ENCODE measurements at regions not wholly inside any gene's neighbourhood (a gene's known extent, or its start where the extent isn't known, plus 50 kb on each side); places are given as distances from the start of the nearest gene placed in this dataset.

DNA sequence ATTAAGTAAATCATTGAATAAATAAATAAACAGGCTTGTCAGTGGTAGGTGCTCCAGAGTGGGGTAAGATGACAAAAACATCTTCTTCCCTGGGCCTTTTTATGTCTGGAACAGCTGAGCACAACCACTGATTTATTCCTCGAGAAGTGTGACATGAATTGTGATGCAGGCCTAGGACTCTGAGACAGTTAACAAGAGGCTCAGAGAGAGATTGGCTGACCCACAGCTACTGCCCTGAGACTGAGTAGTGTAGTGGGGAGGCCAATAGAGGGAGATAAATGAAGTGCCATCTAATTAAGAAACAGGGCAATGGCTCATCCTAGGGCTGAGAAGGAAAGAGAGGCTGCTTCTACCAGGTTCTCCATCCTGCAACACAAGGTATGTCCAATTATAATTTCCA, 369.3 kb upstream of the TRPC7 start:
- no peak for TF ChIP-seq ZFX (IDR thresholded peaks at IDR 0.05; ENCODE audit: borderline replicate concordance)
- TF ChIP-seq, protein P1, sequence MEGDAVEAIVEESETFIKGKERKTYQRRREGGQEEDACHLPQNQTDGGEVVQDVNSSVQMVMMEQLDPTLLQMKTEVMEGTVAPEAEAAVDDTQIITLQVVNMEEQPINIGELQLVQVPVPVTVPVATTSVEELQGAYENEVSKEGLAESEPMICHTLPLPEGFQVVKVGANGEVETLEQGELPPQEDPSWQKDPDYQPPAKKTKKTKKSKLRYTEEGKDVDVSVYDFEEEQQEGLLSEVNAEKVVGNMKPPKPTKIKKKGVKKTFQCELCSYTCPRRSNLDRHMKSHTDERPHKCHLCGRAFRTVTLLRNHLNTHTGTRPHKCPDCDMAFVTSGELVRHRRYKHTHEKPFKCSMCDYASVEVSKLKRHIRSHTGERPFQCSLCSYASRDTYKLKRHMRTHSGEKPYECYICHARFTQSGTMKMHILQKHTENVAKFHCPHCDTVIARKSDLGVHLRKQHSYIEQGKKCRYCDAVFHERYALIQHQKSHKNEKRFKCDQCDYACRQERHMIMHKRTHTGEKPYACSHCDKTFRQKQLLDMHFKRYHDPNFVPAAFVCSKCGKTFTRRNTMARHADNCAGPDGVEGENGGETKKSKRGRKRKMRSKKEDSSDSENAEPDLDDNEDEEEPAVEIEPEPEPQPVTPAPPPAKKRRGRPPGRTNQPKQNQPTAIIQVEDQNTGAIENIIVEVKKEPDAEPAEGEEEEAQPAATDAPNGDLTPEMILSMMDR (IDR thresholded peaks at IDR 0.05) = no peak
- H3K27ac ChIP-seq = no peak overlapping the region

DNA sequence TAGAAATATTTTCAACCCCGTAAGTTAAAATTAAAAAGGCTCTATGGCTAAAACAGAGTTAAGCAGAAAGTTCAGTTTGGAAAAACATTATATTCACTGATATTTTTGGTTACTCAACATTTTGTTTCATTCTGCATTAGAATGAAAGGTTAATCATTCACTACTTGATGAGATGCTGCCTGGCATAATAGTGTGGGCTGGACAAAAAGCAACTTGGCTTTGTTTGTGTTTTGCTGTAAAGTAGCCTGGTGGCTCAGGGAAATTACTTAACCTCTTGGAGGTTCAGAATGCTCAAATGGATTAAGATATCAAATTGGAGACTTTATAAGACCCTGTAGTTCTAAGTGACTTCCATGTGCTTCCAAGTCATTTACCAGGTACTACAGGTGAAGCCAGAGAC, 367.4 kb upstream of the TRPC7 start:
- no peak overlapping the region for H3K27ac ChIP-seq
- TF ChIP-seq, protein P1 (IDR thresholded peaks at IDR 0.05) = no peak
- no peak for TF ChIP-seq ZFX (IDR thresholded peaks at IDR 0.05; ENCODE audit: borderline replicate concordance)

DNA sequence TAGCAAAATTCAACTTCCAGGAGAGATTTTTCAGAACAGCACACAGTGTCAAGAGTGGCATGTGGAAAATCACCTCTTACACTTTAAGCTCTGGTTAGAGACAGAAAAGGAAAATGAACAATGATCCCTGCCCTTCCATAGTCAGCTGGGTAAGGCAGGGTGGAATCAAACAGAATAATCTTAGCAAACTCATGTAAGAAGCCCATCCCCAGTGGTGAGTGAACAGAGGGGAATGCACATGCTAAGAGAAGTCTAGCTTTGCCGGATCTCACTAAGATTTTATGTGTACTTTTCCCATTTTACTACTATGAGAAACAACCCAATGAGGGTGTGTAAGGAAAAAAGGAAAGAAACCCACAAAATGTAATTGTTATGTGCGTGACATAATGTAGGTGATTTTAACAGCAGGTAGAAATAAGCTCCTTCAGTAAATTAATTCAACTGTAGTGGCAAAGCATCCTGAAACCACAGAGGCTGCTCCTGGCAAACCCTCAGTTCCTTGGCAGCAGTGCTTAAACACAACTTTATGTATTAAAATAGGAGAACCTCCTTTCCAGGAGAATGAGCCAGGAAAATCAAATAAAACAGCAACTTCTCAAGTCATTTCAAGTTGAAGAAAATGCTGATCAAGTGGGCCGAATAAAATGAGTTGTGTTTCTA, 366.0 kb upstream of the TRPC7 start:
- no peak overlapping the region for H3K27ac ChIP-seq
- no peak for TF ChIP-seq ZFX (IDR thresholded peaks at IDR 0.05; ENCODE audit: borderline replicate concordance)
- TF ChIP-seq, protein P1 (IDR thresholded peaks at IDR 0.05) = no peak

DNA sequence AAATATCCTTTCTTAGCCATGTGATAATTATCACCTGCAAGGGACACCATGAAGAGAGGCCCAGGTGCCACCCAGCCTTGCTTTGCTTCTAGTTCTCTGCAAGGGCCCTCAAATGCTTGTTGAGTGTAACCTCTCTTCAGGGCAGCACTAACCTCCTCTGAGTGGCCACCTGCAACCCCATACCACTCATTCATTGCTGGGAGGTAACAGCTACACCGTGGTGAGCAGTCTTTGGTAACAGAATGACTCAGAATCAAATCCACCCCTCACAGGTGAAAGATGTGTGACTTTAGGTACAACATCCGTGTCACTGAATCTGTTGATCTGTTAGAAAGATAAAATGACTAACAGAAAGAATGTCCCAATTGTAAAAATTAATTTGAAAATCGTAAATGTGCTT, 365.1 kb upstream of the TRPC7 start:
- H3K27ac ChIP-seq = no peak overlapping the region

DNA sequence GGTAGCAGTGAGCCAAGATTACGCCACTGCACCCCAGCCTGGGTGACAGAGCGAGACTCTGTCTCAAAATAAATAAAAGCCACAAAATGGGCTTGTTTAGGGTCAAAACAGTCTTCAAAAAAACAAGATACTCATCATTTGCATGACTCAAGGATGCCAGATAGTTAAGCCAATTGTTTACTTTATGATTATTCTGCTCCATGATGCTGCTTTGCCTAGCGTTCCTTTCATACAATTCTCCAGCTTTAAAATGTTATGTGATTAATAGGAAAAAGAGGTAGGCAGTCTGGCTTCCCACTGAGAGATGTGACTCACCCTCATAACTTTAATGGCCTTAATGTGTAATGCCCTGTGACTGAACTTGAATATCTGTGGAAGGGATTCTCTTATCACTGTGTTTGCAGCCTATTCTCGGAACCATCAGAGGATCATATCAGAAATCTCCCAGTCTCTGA, 364.6 kb upstream of the TRPC7 start:
- H3K27ac ChIP-seq = no peak overlapping the region
- TF ChIP-seq, protein P1 (IDR thresholded peaks at IDR 0.05) = no peak
- no peak for TF ChIP-seq ZFX (IDR thresholded peaks at IDR 0.05; ENCODE audit: borderline replicate concordance)

More for the DNA sequence above, 365.1 kb upstream of the TRPC7 start:
- TF ChIP-seq, protein P1 (IDR thresholded peaks at IDR 0.05) = no peak
- no peak for TF ChIP-seq ZFX (IDR thresholded peaks at IDR 0.05; ENCODE audit: borderline replicate concordance)

DNA sequence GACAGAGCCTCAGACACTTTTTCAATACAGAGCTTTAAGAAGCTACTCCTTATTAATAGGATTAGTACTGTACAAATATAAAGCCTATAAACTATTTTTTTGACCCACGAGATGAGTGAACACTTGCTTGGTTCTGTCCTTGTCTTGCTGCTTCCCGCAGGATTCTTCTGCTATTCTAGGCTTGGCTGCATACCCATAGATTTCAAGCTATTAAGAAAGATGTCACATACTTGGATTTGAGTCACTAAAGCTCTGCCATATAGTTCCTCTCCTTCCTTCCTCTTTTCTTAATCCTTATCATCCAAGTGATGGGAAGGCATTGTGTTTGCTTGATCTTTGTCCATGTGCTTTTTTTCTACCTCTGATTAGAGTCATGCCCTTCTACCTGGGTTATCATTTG, 361.2 kb upstream of the TRPC7 start:
- H3K27ac ChIP-seq = no peak overlapping the region
- TF ChIP-seq, protein P1 (IDR thresholded peaks at IDR 0.05) = no peak
- no peak for TF ChIP-seq ZFX (IDR thresholded peaks at IDR 0.05; ENCODE audit: borderline replicate concordance)

DNA sequence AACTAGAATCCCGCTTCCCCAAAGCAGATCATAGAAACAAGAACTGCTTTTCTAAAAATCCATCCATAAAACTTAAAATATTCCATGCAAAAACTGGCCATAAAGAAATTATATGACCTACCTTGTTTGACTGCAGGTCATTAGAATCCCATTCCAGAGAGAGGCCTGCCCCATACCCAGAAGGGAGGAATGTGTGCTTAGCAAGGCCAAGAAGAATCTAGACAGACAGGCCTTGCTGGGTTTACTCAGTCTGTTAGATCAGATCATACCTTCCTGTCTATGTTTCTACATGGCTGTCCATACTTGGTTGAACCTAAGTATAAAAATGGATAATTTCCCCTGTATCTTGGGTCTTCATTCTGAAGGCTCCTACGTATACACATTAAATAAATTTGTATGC, 358.8 kb upstream of the TRPC7 start:
- H3K27ac ChIP-seq = no peak overlapping the region
- TF ChIP-seq ZFX (IDR thresholded peaks at IDR 0.05; ENCODE audit: borderline replicate concordance) = no peak
- TF ChIP-seq, protein P1 (IDR thresholded peaks at IDR 0.05) = no peak

All from 22Rv1 (cell line).